ENCODE measurements at regions not wholly inside any gene's neighbourhood (a gene's known extent, or its start where the extent isn't known, plus 50 kb on each side); places are given as distances from the start of the nearest gene placed in this dataset.

DNA sequence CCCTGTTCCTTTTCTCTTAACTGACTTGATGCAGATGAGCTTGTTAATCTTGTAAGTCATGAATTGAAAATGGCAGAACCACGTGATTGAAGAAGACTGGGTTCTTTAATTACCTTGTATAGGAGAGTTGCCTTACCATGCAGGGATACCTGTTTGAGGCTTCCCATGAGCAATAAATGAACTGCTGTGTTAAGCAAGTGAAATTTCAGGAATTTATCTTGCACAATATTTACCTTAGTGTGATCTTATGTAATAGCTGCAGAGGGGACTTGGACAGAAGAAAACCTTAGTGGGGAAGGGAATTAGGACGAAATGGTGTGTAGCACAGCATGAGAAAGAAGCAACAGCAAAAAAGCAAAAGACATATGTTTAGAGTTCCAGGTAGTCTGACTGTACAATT is 384.0 kb upstream of the TMEFF2 start:
- TF ChIP-seq POLR2A (IDR thresholded peaks at IDR 0.05; ENCODE audit: borderline replicate concordance, extremely low read depth, insufficient read depth, insufficient read length) (no peak), ATF3 (IDR thresholded peaks at IDR 0.05) (no peak), TCF7L2 (IDR thresholded peaks at IDR 0.05; ENCODE audit: borderline replicate concordance, extremely low read depth, insufficient read depth, insufficient read length) (no peak)
- TF ChIP-seq, protein P1, sequence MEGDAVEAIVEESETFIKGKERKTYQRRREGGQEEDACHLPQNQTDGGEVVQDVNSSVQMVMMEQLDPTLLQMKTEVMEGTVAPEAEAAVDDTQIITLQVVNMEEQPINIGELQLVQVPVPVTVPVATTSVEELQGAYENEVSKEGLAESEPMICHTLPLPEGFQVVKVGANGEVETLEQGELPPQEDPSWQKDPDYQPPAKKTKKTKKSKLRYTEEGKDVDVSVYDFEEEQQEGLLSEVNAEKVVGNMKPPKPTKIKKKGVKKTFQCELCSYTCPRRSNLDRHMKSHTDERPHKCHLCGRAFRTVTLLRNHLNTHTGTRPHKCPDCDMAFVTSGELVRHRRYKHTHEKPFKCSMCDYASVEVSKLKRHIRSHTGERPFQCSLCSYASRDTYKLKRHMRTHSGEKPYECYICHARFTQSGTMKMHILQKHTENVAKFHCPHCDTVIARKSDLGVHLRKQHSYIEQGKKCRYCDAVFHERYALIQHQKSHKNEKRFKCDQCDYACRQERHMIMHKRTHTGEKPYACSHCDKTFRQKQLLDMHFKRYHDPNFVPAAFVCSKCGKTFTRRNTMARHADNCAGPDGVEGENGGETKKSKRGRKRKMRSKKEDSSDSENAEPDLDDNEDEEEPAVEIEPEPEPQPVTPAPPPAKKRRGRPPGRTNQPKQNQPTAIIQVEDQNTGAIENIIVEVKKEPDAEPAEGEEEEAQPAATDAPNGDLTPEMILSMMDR (IDR thresholded peaks at IDR 0.05 in 2 of 3, conservative IDR thresholded peaks at IDR 0.05 in 1 of 3; ENCODE audit: borderline replicate concordance in 1 of 3, insufficient read depth in 1 of 3, low read depth in 2 of 3, low read length in 2 of 3) = no peak

All from HCT116 (cell line).